ENCODE measurements at regions not wholly inside any gene's neighbourhood (a gene's known extent, or its start where the extent isn't known, plus 50 kb on each side); places are given as distances from the start of the nearest gene placed in this dataset.

- no peak for DNase-seq (ENCODE audit: low read depth in 2 of 2)
These were observed 615.7 kb downstream of the INSC start for GRCh38 chr11:15730263-15730994.

- no peak for DNase-seq (ENCODE audit: low read depth in 2 of 2)
These were observed 616.3 kb downstream of the INSC start for GRCh38 chr11:15730995-15731385.

- DNase-seq (ENCODE audit: low read depth in 2 of 2) = no peak
These were observed 620.6 kb downstream of the SOX6 start for GRCh38 chr11:15735706-15736105.

GRCh38 chr11:15737320-15737719 lies 619.0 kb downstream of the SOX6 start:
- DNase-seq (ENCODE audit: low read depth in 2 of 2) = no peak

GRCh38 chr11:15738931-15739330 lies 617.4 kb downstream of the SOX6 start:
- no peak for DNase-seq (ENCODE audit: low read depth in 2 of 2)

- DNase-seq (ENCODE audit: low read depth in 2 of 2) = no peak
These were observed 613.5 kb downstream of the SOX6 start for GRCh38 chr11:15742626-15743519.

GRCh38 chr11:15744693-15745092 lies 611.7 kb downstream of the SOX6 start:
- no peak for DNase-seq (ENCODE audit: low read depth in 2 of 2)

GRCh38 chr11:15745266-15745665 lies 611.1 kb downstream of the SOX6 start:
- DNase-seq (ENCODE audit: low read depth in 2 of 2) = no peak

- DNase-seq (ENCODE audit: low read depth in 2 of 2) = no peak
These were observed 608.7 kb downstream of the SOX6 start for GRCh38 chr11:15747671-15748070.

- no peak for DNase-seq (ENCODE audit: low read depth in 2 of 2)
These were observed 608.2 kb downstream of the SOX6 start for GRCh38 chr11:15748132-15748531.

- no peak for DNase-seq (ENCODE audit: low read depth in 2 of 2)
These were observed 607.6 kb downstream of the SOX6 start for GRCh38 chr11:15748741-15749140.

GRCh38 chr11:15750535-15751308 lies 605.6 kb downstream of the SOX6 start:
- no peak for DNase-seq (ENCODE audit: low read depth in 2 of 2)

GRCh38 chr11:15754221-15754620 lies 602.1 kb downstream of the SOX6 start:
- DNase-seq (ENCODE audit: low read depth in 2 of 2) = no peak

GRCh38 chr11:15757048-15757698 lies 599.2 kb downstream of the SOX6 start:
- no peak for DNase-seq (ENCODE audit: low read depth in 2 of 2)

- no peak for DNase-seq (ENCODE audit: low read depth in 2 of 2)
These were observed 597.4 kb downstream of the SOX6 start for GRCh38 chr11:15758857-15759465.

GRCh38 chr11:15761235-15761634 lies 595.1 kb downstream of the SOX6 start:
- DNase-seq (ENCODE audit: low read depth in 2 of 2) = no peak

- DNase-seq (ENCODE audit: low read depth in 2 of 2) = no peak
These were observed 592.0 kb downstream of the SOX6 start for GRCh38 chr11:15764326-15764725.

GRCh38 chr11:15764948-15765347 lies 591.4 kb downstream of the SOX6 start:
- no peak for DNase-seq (ENCODE audit: low read depth in 2 of 2)

GRCh38 chr11:15765530-15765929 lies 590.8 kb downstream of the SOX6 start:
- no peak for DNase-seq (ENCODE audit: low read depth in 2 of 2)

GRCh38 chr11:15768321-15768720 lies 588.0 kb downstream of the SOX6 start:
- DNase-seq (ENCODE audit: low read depth in 2 of 2) = no peak

GRCh38 chr11:15769203-15769602 lies 587.1 kb downstream of the SOX6 start:
- no peak for DNase-seq (ENCODE audit: low read depth in 2 of 2)

Measured in fibroblast of skin of left quadriceps (primary cell).